HepG2 (cell line): ENCODE measurements at regions not wholly inside any gene's neighbourhood (a gene's known extent, or its start where the extent isn't known, plus 50 kb on each side); places are given as distances from the start of the nearest gene placed in this dataset.
"Not testable (repeated sequence)": the region's sequence is repeated elsewhere in the genome, so short reads cannot be mapped to it uniquely, and the experiment has no call there.

Experiments
- ATAC-seq: fragments of 200-7000 bp; cut with Tn5 transposase; 3 replicates; pipeline ENCODE4 v1.9.1; 2020; ENCODE audit warnings: mild to moderate bottlenecking, moderate library complexity
- BruUV-seq: library from RNA; stranded (reverse); fragments of 400-500 nt; replicated peaks from 2 replicates; lab custom pipeline; 2021; lab: Mats Ljungman, UMichigan
- CTCF ChIA-PET: fragments of 300-600 bp; formaldehyde crosslinking; extraction: SDS; loops from one replicate; lab custom pipeline; 2021; ENCODE audit warnings: low total read pairs, inconsistent platforms, low intra/inter-chr PET ratio; lab: Yijun Ruan, JAX
- POLR2A ChIA-PET: fragments of 350-600 bp; sonication (Branson Sonifier 250); formaldehyde crosslinking; loops from one replicate; lab custom pipeline; 2020; ENCODE audit warnings: antibody characterized with exemption, inconsistent platforms; lab: Yijun Ruan, JAX
- DNase-seq: peaks from one replicate; pipeline ENCODE4 v3.0.0-alpha.2; 2015; ENCODE audit warnings: low spot score
- FAIRE-seq: peaks from 3 replicates; lab custom pipeline; 2011; peaks lifted over from hg19 to GRCh38; lab: Jason Lieb, UNC
- H2AFZ ChIP-seq: one replicate; pipeline ENCODE4 v1.6.1; 2011; ENCODE audit warnings: low read length, inconsistent platforms
- H3K27ac ChIP-seq: fragments of 300-600 bp; 3 replicates; pipeline ENCODE4 v1.8.0; 2011; ENCODE audit warnings: mixed run types, mild to moderate bottlenecking, mixed read lengths, low read length, inconsistent platforms; ENCODE audit not compliant: insufficient read depth; ENCODE audit errors: extremely low read length
- H3K27me3 ChIP-seq, 2 experiments: fragments of 200-600 bp in 1 of 2; 2 replicates in 1 of 2; 3 replicates in 1 of 2; pipeline versions ENCODE4 v1.6.0 to v1.8.0; 2011; ENCODE audit warnings: low read length in 2 of 2, mild to moderate bottlenecking in 2 of 2, moderate library complexity in 2 of 2, inconsistent platforms in 1 of 2; ENCODE audit not compliant: insufficient read depth in 2 of 2, control insufficient read depth in 1 of 2
- H3K36me3 ChIP-seq, 2 experiments: fragments of 200-600 bp in 1 of 2; replicated peaks in 1 of 2; 2 replicates in 1 of 2; 3 replicates in 1 of 2; pipeline versions ENCODE4 v1.5.1 to v1.8.0; 2011; ENCODE audit warnings: low read length in 2 of 2, inconsistent platforms in 1 of 2; ENCODE audit not compliant: insufficient read depth in 2 of 2, control insufficient read depth in 1 of 2
- H3K4me1 ChIP-seq: 2 replicates; pipeline ENCODE4 v1.5.1; 2012; ENCODE audit warnings: low read length, inconsistent platforms; ENCODE audit not compliant: insufficient read depth
- H3K4me2 ChIP-seq: 2 replicates; pipeline ENCODE4 v1.6.0; 2011; ENCODE audit warnings: low read depth, low read length, inconsistent platforms
- H3K4me3 ChIP-seq, 3 experiments: fragments of 200-600 bp in 1 of 3; sonication (generic), shearing (Covaris generic) in 1 of 3; replicated peaks in 1 of 3; 2 replicates each; pipeline ENCODE4 v1.5.1; 2011 to 2016; ENCODE audit warnings: low read length in 3 of 3, inconsistent platforms in 2 of 3, low read depth in 2 of 3, mild to moderate bottlenecking in 2 of 3, control low read depth in 1 of 3, mixed read lengths in 1 of 3; ENCODE audit not compliant: insufficient read depth in 1 of 3
- H3K79me2 ChIP-seq: one replicate; pipeline ENCODE4 v1.6.1; 2011; ENCODE audit warnings: low read length, inconsistent platforms; ENCODE audit not compliant: insufficient read depth
- H3K9ac ChIP-seq: 2 replicates; pipeline ENCODE4 v1.6.0; 2011; ENCODE audit warnings: mild to moderate bottlenecking, low read depth, low read length, inconsistent platforms; ENCODE audit not compliant: insufficient read depth
- H3K9me3 ChIP-seq: 2 replicates; pipeline ENCODE4 v1.5.1; 2012; ENCODE audit warnings: mild to moderate bottlenecking, low read length
- H4K20me1 ChIP-seq: 2 replicates; pipeline ENCODE4 v1.6.0; 2011; ENCODE audit warnings: inconsistent platforms, mild to moderate bottlenecking, low read length, moderate library complexity; ENCODE audit not compliant: insufficient read depth
- ATF7 ChIP-seq, 2 experiments: fragments of 450-650 bp in 1 of 2; sonication (generic) in 1 of 2; formaldehyde crosslinking in 1 of 2; IDR thresholded peaks; 2 replicates each; pipeline versions ENCODE4 v1.4.0 to v1.6.1; 2016 to 2020; ENCODE audit warnings: antibody characterized with exemption in 1 of 2, mild to moderate bottlenecking in 1 of 2, missing genetic modification reagents in 1 of 2
- CREB1 ChIP-seq, 2 experiments: fragments of 450-650 bp in 1 of 2; IDR thresholded peaks; 2 replicates each; pipeline ENCODE4 v1.6.1; 2016 to 2017; ENCODE audit warnings: control low read depth in 1 of 2, mild to moderate bottlenecking in 1 of 2, missing compliant biosample characterization in 1 of 2, missing genetic modification characterization in 1 of 2
- FOXA1 ChIP-seq, 2 experiments: fragments of 450-650 bp in 1 of 2; sonication (generic) in 1 of 2; formaldehyde crosslinking in 1 of 2; IDR thresholded peaks; 2 replicates each; pipeline versions ENCODE4 v1.4.0 to v1.6.1; 2016 to 2020; ENCODE audit warnings: missing genetic modification reagents in 1 of 2
- WGBS: methylation state at CpG from one replicate; pipeline ENCODE4 v1.1.6; 2017; ENCODE audit warnings: low lambda C conversion rate; 5-methylcytosine and 5-hydroxymethylcytosine counted together
- in situ Hi-C: cut with HindIII; loops from 2 replicates; pipeline ENCODE4 v1.10.0; 2017; ENCODE audit warnings: low pct_unique_long_range_greater_than_20kb; ENCODE audit not compliant: extremely low pct_ligation_motif_present
- intact Hi-C: fragments of 100-400 bp; cut with micrococcal nuclease; formaldehyde crosslinking; loops from one replicate; pipeline ENCODE4 v1.10.0; 2022; ENCODE audit not compliant: unreplicated experiment

GRCh38 chr21:8549598-8549997 lies 1971.8 kb upstream of the TPTE start:
- H3K4me2 ChIP-seq, H3K4me3 ChIP-seq, DNase-seq, in situ Hi-C loops, ATAC-seq, intact Hi-C loops, H2AFZ ChIP-seq, H3K27ac ChIP-seq, H3K36me3 ChIP-seq, H3K27me3 ChIP-seq, CTCF ChIA-PET, BruUV-seq, FAIRE-seq, H4K20me1 ChIP-seq, H3K4me1 ChIP-seq, POLR2A ChIA-PET, H3K9ac ChIP-seq, H3K79me2 ChIP-seq, H3K9me3 ChIP-seq: not testable (repeated sequence)
- WGBS = 95% methylated on average over 61 of the region's 63 CpGs

GRCh38 chr21:8554368-8554767 lies 1967.0 kb upstream of the TPTE start:
- H3K27me3 ChIP-seq; BruUV-seq; H3K4me2 ChIP-seq; H3K79me2 ChIP-seq; H3K36me3 ChIP-seq; H3K9ac ChIP-seq; H3K4me1 ChIP-seq; intact Hi-C loops; H4K20me1 ChIP-seq; CTCF ChIA-PET; POLR2A ChIA-PET; H2AFZ ChIP-seq; in situ Hi-C loops; H3K27ac ChIP-seq; H3K9me3 ChIP-seq; DNase-seq; ATAC-seq; H3K4me3 ChIP-seq; FAIRE-seq; TF ChIP-seq FOXA1, CREB1, ATF7 (CRISPR knock-in tag; IDR thresholded peaks at IDR 0.05): not testable (repeated sequence)
- WGBS = 27% methylated on average over 2 of the region's 2 CpGs
- 0 out of 2 replicates have a peak, but pooled peaks have one; percentile 20 for TF ChIP-seq FOXA1 (IDR thresholded peaks at IDR 0.05)
- peak; percentile 83 for TF ChIP-seq CREB1 (IDR thresholded peaks at IDR 0.05)
- TF ChIP-seq ATF7 (IDR thresholded peaks at IDR 0.05) = peak; percentile 97

- H4K20me1 ChIP-seq, H3K27me3 ChIP-seq, FAIRE-seq, intact Hi-C loops, H3K4me2 ChIP-seq, H3K27ac ChIP-seq, H3K4me1 ChIP-seq, POLR2A ChIA-PET, H2AFZ ChIP-seq, BruUV-seq, H3K36me3 ChIP-seq, H3K4me3 ChIP-seq, CTCF ChIA-PET, H3K9ac ChIP-seq, ATAC-seq, DNase-seq, H3K79me2 ChIP-seq, H3K9me3 ChIP-seq, in situ Hi-C loops: not testable (repeated sequence)
- 79% methylated on average over 38 of the region's 57 CpGs for WGBS
Measured at GRCh38 chr21:8594937-8595336, 1926.4 kb upstream of the TPTE start.

GRCh38 chr21:8624085-8624484 lies 1897.3 kb upstream of the TPTE start:
- in situ Hi-C loops = not testable (repeated sequence)

More at GRCh38 chr21:8624085-8624484, 1897.3 kb upstream of the TPTE start:
- CTCF ChIA-PET, H2AFZ ChIP-seq, BruUV-seq, H3K4me1 ChIP-seq, intact Hi-C loops, ATAC-seq, H3K79me2 ChIP-seq, POLR2A ChIA-PET, DNase-seq, H3K9ac ChIP-seq, H3K9me3 ChIP-seq, H3K27ac ChIP-seq, FAIRE-seq, H3K4me3 ChIP-seq, H3K36me3 ChIP-seq, H4K20me1 ChIP-seq, H3K27me3 ChIP-seq, H3K4me2 ChIP-seq: not testable (repeated sequence)
- WGBS = no CpG with 5 or more reads among the region's 2 CpGs
